HG03354 (cell line): ENCODE measurements at regions not wholly inside any gene's neighbourhood (a gene's known extent, or its start where the extent isn't known, plus 50 kb on each side); places are given as distances from the start of the nearest gene placed in this dataset.

Experiments
- ATAC-seq: cut with Tn5 transposase; IDR thresholded peaks from one replicate; pipeline ENCODE4 v1.9.1; 2021; ENCODE audit warnings: mild to moderate bottlenecking; ENCODE audit not compliant: unreplicated experiment, poor library complexity, severe bottlenecking

GRCh38 chr17:73776351-73777130 lies 132.3 kb upstream of the SDK2 start:
- no peak for ATAC-seq

- ATAC-seq = no peak
Observed at GRCh38 chr17:73777131-73777449, 132.8 kb upstream of the SDK2 start.

- no peak for ATAC-seq
Observed at GRCh38 chr17:73782231-73782630, 138.0 kb upstream of the SDK2 start.

GRCh38 chr17:73782641-73783381 lies 138.6 kb upstream of the SDK2 start:
- ATAC-seq = no peak

GRCh38 chr17:73783382-73783766 lies 139.1 kb upstream of the SDK2 start:
- no peak for ATAC-seq

- no peak for ATAC-seq
Observed at GRCh38 chr17:73783945-73784603, 139.8 kb upstream of the SDK2 start.

- ATAC-seq = no peak
Observed at GRCh38 chr17:73785496-73785895, 141.3 kb upstream of the SDK2 start.

GRCh38 chr17:73785958-73786743 lies 141.9 kb upstream of the SDK2 start:
- no peak for ATAC-seq

GRCh38 chr17:73787076-73788059 lies 143.1 kb upstream of the SDK2 start:
- no peak for ATAC-seq

- ATAC-seq = no peak
Observed at GRCh38 chr17:73788111-73788510, 143.9 kb upstream of the SDK2 start.

- ATAC-seq = no peak
Observed at GRCh38 chr17:73791121-73791520, 146.9 kb upstream of the SDK2 start.

GRCh38 chr17:73791631-73792030 lies 147.4 kb upstream of the SDK2 start:
- ATAC-seq = no peak

GRCh38 chr17:73792994-73793393 lies 148.7 kb upstream of the SDK2 start:
- no peak for ATAC-seq

- no peak for ATAC-seq
Observed at GRCh38 chr17:73794336-73794735, 150.1 kb upstream of the SDK2 start.

GRCh38 chr17:73795730-73796129 lies 151.5 kb upstream of the SDK2 start:
- ATAC-seq = no peak

GRCh38 chr17:73797594-73798110 lies 153.4 kb upstream of the SDK2 start:
- ATAC-seq = no peak

GRCh38 chr17:73798111-73798748 lies 154.0 kb upstream of the SDK2 start:
- ATAC-seq = no peak

GRCh38 chr17:73799096-73799495 lies 154.9 kb upstream of the SDK2 start:
- ATAC-seq = no peak
